A549 (cell line): ENCODE measurements at regions not wholly inside any gene's neighbourhood (a gene's known extent, or its start where the extent isn't known, plus 50 kb on each side); places are given as distances from the start of the nearest gene placed in this dataset.

Experiments used
- CHD2 ChIP-seq: fragments of 150-350 bp; IDR thresholded peaks from 2 replicates; pipeline ENCODE4 v1.6.1; 2014; ENCODE audit warnings: low read length; ENCODE audit not compliant: partially characterized antibody
- MAFK ChIP-seq: fragments of 450-650 bp; IDR thresholded peaks from 2 replicates; pipeline ENCODE4 v1.6.1; 2014; ENCODE audit not compliant: partially characterized antibody
- PHF8 ChIP-seq: fragments of 200-600 bp; sonication (generic); IDR thresholded peaks from 2 replicates; pipeline ENCODE4 v1.6.1; 2016; ENCODE audit warnings: low read depth, mild to moderate bottlenecking, antibody characterized with exemption, moderate library complexity, borderline replicate concordance
- RAD21 ChIP-seq, 2 experiments: fragments of >200 bp in 1 of 2; sonication (Bioruptor Twin) in 1 of 2; formaldehyde crosslinking in 1 of 2; IDR thresholded peaks in 1 of 2; conservative IDR thresholded peaks in 1 of 2; 2 replicates in 1 of 2; 3 replicates in 1 of 2; pipeline ENCODE4 v1.6.1; 2012 to 2018; ENCODE audit warnings: inconsistent platforms in 1 of 2
- ZFP36 ChIP-seq: fragments of 450-650 bp; IDR thresholded peaks from 2 replicates; pipeline ENCODE4 v1.6.1; 2014; ENCODE audit warnings: borderline replicate concordance; ENCODE audit not compliant: partially characterized antibody
- TF ChIP-seq, protein P1 (sequence below): fragments of >200 bp; sonication (Bioruptor Twin); formaldehyde crosslinking; IDR thresholded peaks from 3 replicates; pipeline ENCODE4 v1.6.1; 2016
- TF ChIP-seq, protein P2 (sequence below): fragments of >200 bp; sonication (Bioruptor Twin); formaldehyde crosslinking; IDR thresholded peaks from 3 replicates; pipeline ENCODE4 v1.5.1; 2016
- TF ChIP-seq, protein P3 (sequence below): fragments of 150-350 bp; IDR thresholded peaks from 2 replicates; pipeline ENCODE4 v1.6.1; 2014; ENCODE audit warnings: low read depth, mild to moderate bottlenecking, low read length

DNA sequence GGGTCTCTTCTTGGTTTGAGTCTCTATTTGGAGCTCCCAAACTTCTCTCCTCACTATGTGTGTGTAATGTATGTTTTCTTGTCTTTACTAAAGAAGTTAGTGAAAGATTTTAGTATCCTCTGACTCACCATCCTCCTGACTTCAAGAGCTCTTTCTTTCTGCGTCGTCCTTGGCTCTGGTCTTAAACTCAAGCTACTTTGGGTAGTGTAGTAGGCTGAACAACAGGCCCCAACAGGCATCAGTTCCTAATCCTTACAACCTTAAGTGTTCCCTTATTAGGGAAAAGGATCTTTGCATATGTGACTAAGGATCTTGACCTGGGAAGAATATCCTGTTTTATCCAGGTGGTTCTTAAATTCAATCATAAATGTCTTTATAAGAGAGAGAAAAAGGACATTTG is 810.2 kb downstream of the MAFB start:
- TF ChIP-seq ZFP36 = no peak
- TF ChIP-seq, protein P1, sequence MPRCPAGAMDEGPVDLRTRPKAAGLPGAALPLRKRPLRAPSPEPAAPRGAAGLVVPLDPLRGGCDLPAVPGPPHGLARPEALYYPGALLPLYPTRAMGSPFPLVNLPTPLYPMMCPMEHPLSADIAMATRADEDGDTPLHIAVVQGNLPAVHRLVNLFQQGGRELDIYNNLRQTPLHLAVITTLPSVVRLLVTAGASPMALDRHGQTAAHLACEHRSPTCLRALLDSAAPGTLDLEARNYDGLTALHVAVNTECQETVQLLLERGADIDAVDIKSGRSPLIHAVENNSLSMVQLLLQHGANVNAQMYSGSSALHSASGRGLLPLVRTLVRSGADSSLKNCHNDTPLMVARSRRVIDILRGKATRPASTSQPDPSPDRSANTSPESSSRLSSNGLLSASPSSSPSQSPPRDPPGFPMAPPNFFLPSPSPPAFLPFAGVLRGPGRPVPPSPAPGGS = no peak
- no peak for TF ChIP-seq RAD21 (conservative IDR thresholded peaks at IDR 0.05 in 1 of 2, IDR thresholded peaks at IDR 0.05 in 1 of 2)
- TF ChIP-seq, protein P2, sequence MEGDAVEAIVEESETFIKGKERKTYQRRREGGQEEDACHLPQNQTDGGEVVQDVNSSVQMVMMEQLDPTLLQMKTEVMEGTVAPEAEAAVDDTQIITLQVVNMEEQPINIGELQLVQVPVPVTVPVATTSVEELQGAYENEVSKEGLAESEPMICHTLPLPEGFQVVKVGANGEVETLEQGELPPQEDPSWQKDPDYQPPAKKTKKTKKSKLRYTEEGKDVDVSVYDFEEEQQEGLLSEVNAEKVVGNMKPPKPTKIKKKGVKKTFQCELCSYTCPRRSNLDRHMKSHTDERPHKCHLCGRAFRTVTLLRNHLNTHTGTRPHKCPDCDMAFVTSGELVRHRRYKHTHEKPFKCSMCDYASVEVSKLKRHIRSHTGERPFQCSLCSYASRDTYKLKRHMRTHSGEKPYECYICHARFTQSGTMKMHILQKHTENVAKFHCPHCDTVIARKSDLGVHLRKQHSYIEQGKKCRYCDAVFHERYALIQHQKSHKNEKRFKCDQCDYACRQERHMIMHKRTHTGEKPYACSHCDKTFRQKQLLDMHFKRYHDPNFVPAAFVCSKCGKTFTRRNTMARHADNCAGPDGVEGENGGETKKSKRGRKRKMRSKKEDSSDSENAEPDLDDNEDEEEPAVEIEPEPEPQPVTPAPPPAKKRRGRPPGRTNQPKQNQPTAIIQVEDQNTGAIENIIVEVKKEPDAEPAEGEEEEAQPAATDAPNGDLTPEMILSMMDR = no peak
- TF ChIP-seq CHD2 = no peak
- no peak for TF ChIP-seq MAFK
- TF ChIP-seq, protein P3, sequence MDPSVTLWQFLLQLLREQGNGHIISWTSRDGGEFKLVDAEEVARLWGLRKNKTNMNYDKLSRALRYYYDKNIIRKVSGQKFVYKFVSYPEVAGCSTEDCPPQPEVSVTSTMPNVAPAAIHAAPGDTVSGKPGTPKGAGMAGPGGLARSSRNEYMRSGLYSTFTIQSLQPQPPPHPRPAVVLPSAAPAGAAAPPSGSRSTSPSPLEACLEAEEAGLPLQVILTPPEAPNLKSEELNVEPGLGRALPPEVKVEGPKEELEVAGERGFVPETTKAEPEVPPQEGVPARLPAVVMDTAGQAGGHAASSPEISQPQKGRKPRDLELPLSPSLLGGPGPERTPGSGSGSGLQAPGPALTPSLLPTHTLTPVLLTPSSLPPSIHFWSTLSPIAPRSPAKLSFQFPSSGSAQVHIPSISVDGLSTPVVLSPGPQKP = no peak
- TF ChIP-seq PHF8 = no peak
